HepG2 (cell line): ENCODE measurements at regions not wholly inside any gene's neighbourhood (a gene's known extent, or its start where the extent isn't known, plus 50 kb on each side); places are given as distances from the start of the nearest gene placed in this dataset.

Experiments
- ATAC-seq: fragments of 200-7000 bp; cut with Tn5 transposase; 3 replicates; pipeline ENCODE4 v1.9.1; 2020; ENCODE audit warnings: mild to moderate bottlenecking, moderate library complexity
- BruUV-seq: library from RNA; stranded (reverse); fragments of 400-500 nt; replicated peaks from 2 replicates; lab custom pipeline; 2021; lab: Mats Ljungman, UMichigan
- CTCF ChIA-PET: fragments of 300-600 bp; formaldehyde crosslinking; extraction: SDS; loops from one replicate; lab custom pipeline; 2021; ENCODE audit warnings: low total read pairs, inconsistent platforms, low intra/inter-chr PET ratio; lab: Yijun Ruan, JAX
- POLR2A ChIA-PET: fragments of 350-600 bp; sonication (Branson Sonifier 250); formaldehyde crosslinking; loops from one replicate; lab custom pipeline; 2020; ENCODE audit warnings: antibody characterized with exemption, inconsistent platforms; lab: Yijun Ruan, JAX
- DNase-seq: peaks from one replicate; pipeline ENCODE4 v3.0.0-alpha.2; 2015; ENCODE audit warnings: low spot score
- FAIRE-seq: peaks from 3 replicates; lab custom pipeline; 2011; peaks lifted over from hg19 to GRCh38; lab: Jason Lieb, UNC
- H2AFZ ChIP-seq: one replicate; pipeline ENCODE4 v1.6.1; 2011; ENCODE audit warnings: low read length, inconsistent platforms
- H3K27ac ChIP-seq: fragments of 300-600 bp; 3 replicates; pipeline ENCODE4 v1.8.0; 2011; ENCODE audit warnings: mixed run types, mild to moderate bottlenecking, mixed read lengths, low read length, inconsistent platforms; ENCODE audit not compliant: insufficient read depth; ENCODE audit errors: extremely low read length
- H3K27me3 ChIP-seq, 2 experiments: fragments of 200-600 bp in 1 of 2; 2 replicates in 1 of 2; 3 replicates in 1 of 2; pipeline versions ENCODE4 v1.6.0 to v1.8.0; 2011; ENCODE audit warnings: low read length in 2 of 2, mild to moderate bottlenecking in 2 of 2, moderate library complexity in 2 of 2, inconsistent platforms in 1 of 2; ENCODE audit not compliant: insufficient read depth in 2 of 2, control insufficient read depth in 1 of 2
- H3K36me3 ChIP-seq, 2 experiments: fragments of 200-600 bp in 1 of 2; replicated peaks in 1 of 2; 2 replicates in 1 of 2; 3 replicates in 1 of 2; pipeline versions ENCODE4 v1.5.1 to v1.8.0; 2011; ENCODE audit warnings: low read length in 2 of 2, inconsistent platforms in 1 of 2; ENCODE audit not compliant: insufficient read depth in 2 of 2, control insufficient read depth in 1 of 2
- H3K4me1 ChIP-seq: 2 replicates; pipeline ENCODE4 v1.5.1; 2012; ENCODE audit warnings: low read length, inconsistent platforms; ENCODE audit not compliant: insufficient read depth
- H3K4me2 ChIP-seq: 2 replicates; pipeline ENCODE4 v1.6.0; 2011; ENCODE audit warnings: low read depth, low read length, inconsistent platforms
- H3K4me3 ChIP-seq, 3 experiments: fragments of 200-600 bp in 1 of 3; sonication (generic), shearing (Covaris generic) in 1 of 3; replicated peaks in 1 of 3; 2 replicates each; pipeline ENCODE4 v1.5.1; 2011 to 2016; ENCODE audit warnings: low read length in 3 of 3, inconsistent platforms in 2 of 3, low read depth in 2 of 3, mild to moderate bottlenecking in 2 of 3, control low read depth in 1 of 3, mixed read lengths in 1 of 3; ENCODE audit not compliant: insufficient read depth in 1 of 3
- H3K79me2 ChIP-seq: one replicate; pipeline ENCODE4 v1.6.1; 2011; ENCODE audit warnings: low read length, inconsistent platforms; ENCODE audit not compliant: insufficient read depth
- H3K9ac ChIP-seq: 2 replicates; pipeline ENCODE4 v1.6.0; 2011; ENCODE audit warnings: mild to moderate bottlenecking, low read depth, low read length, inconsistent platforms; ENCODE audit not compliant: insufficient read depth
- H3K9me3 ChIP-seq: 2 replicates; pipeline ENCODE4 v1.5.1; 2012; ENCODE audit warnings: mild to moderate bottlenecking, low read length
- H4K20me1 ChIP-seq: 2 replicates; pipeline ENCODE4 v1.6.0; 2011; ENCODE audit warnings: inconsistent platforms, mild to moderate bottlenecking, low read length, moderate library complexity; ENCODE audit not compliant: insufficient read depth
- KDM5B ChIP-seq: sonication (generic); formaldehyde crosslinking; IDR thresholded peaks from 2 replicates; pipeline ENCODE4 v1.4.0; 2020; ENCODE audit warnings: missing genetic modification reagents, mild to moderate bottlenecking, borderline replicate concordance
- KMT2B ChIP-seq: IDR thresholded peaks from 2 replicates; pipeline ENCODE4 v1.6.1; 2016; ENCODE audit warnings: missing genetic modification reagents, missing compliant biosample characterization
- PAF1 ChIP-seq: IDR thresholded peaks from 2 replicates; pipeline ENCODE4 v1.6.1; 2016; ENCODE audit warnings: missing genetic modification reagents, missing compliant biosample characterization
- TCF12 ChIP-seq, 2 experiments: fragments of 450-650 bp in 1 of 2; sonication (generic) in 1 of 2; formaldehyde crosslinking in 1 of 2; IDR thresholded peaks; 2 replicates each; pipeline versions ENCODE4 v1.6.1 to v1.8.0; 2017 to 2022; ENCODE audit warnings: antibody characterized with exemption in 1 of 2, mild to moderate bottlenecking in 1 of 2, missing genetic modification reagents in 1 of 2, moderate library complexity in 1 of 2
- YEATS2 ChIP-seq: sonication (generic); formaldehyde crosslinking; IDR thresholded peaks from 2 replicates; pipeline ENCODE4 v1.4.0; 2020; ENCODE audit warnings: missing genetic modification reagents, borderline replicate concordance
- ZNF329 ChIP-seq: sonication (generic); formaldehyde crosslinking; IDR thresholded peaks from 2 replicates; pipeline ENCODE4 v1.9.0; 2021; ENCODE audit warnings: low read depth, mild to moderate bottlenecking, missing genetic modification reagents
- ZNF572 ChIP-seq: sonication (generic); formaldehyde crosslinking; IDR thresholded peaks from 2 replicates; pipeline ENCODE4 v1.5.1; 2020; ENCODE audit warnings: mild to moderate bottlenecking, missing genetic modification reagents
- ZNF660 ChIP-seq: sonication (generic); formaldehyde crosslinking; IDR thresholded peaks from 2 replicates; pipeline ENCODE4 v1.5.1; 2020; ENCODE audit warnings: mild to moderate bottlenecking, low read depth, missing genetic modification reagents, borderline replicate concordance
- WGBS: methylation state at CpG from one replicate; pipeline ENCODE4 v1.1.6; 2017; ENCODE audit warnings: low lambda C conversion rate; 5-methylcytosine and 5-hydroxymethylcytosine counted together
- in situ Hi-C: cut with HindIII; loops from 2 replicates; pipeline ENCODE4 v1.10.0; 2017; ENCODE audit warnings: low pct_unique_long_range_greater_than_20kb; ENCODE audit not compliant: extremely low pct_ligation_motif_present
- intact Hi-C: fragments of 100-400 bp; cut with micrococcal nuclease; formaldehyde crosslinking; loops from one replicate; pipeline ENCODE4 v1.10.0; 2022; ENCODE audit not compliant: unreplicated experiment
- TF ChIP-seq, protein P1 (sequence below): sonication (generic); formaldehyde crosslinking; IDR thresholded peaks from 2 replicates; pipeline ENCODE4 v1.5.0; 2020; ENCODE audit warnings: mild to moderate bottlenecking, missing genetic modification reagents, borderline replicate concordance
- TF ChIP-seq, protein P2 (sequence below): sonication (generic); IDR thresholded peaks from 2 replicates; pipeline ENCODE4 v1.6.1; 2016; ENCODE audit warnings: low read depth, borderline replicate concordance
- TF ChIP-seq, protein P3 (sequence below): sonication (generic); formaldehyde crosslinking; IDR thresholded peaks from 2 replicates; pipeline ENCODE4 v1.4.0; 2020; ENCODE audit warnings: low read depth, missing genetic modification reagents

DNA sequence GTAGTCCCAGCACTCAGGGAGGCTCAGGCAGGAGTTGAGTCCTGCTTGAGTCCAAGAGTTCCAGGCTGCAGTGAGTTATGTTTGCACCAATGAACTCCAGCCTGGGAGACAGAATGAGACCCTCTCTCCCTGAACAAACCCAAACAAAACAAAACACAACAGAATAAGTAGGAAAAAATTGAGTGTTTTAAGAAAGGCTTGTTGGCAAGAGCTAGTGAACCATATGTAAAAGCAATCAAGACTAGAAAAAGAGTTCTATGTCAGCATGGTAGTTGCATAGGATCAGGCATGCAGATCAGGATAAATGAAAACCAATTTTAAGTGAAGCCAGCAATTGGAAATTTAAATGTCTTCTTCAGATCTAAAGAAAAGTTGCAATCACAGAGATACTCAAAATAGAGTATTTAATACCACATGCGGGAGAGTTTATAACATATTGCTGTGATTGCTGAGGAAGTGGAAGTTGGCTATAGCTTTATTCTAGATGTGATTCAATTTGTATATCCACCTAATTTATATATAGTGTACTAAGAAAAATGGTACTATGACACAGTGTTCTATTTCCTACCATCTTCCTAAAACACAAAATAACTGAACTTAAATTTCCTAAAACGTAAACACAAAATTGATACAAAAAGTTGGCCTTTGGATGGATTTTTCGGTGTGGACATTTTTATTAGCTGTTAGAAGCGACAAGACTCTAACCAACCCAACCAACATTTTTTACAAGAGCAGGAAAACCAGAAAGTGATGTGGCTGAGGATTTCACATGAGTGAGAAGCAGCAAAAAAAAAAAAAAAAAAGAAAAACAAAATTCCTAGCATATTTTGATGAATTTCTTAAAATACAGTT, 101.9 kb upstream of the ROBO1 start:
- DNase-seq: no peak
- FAIRE-seq: no peak
- WGBS: 9% methylated on average over 4 of the region's 4 CpGs
- no peak for ATAC-seq
- intact Hi-C loops (no loop called here), in situ Hi-C loops (no loop called here)
- no peaks in the 10 kb centered on the region for H3K4me1 ChIP-seq
- ChIA-PET POLR2A (no interaction called here), CTCF (no interaction called here)
- no peak overlapping the region for H2AFZ ChIP-seq
- H3K4me2 ChIP-seq: no peak overlapping the region
- H4K20me1 ChIP-seq: no peaks in the 10 kb centered on the region
- no peaks in the 10 kb centered on the region for H3K27me3 ChIP-seq
- no peak overlapping the region for H3K9ac ChIP-seq
- no peaks in the 10 kb centered on the region for H3K36me3 ChIP-seq
- no peak overlapping the region for H3K4me3 ChIP-seq
- no peak overlapping the region for H3K27ac ChIP-seq
- H3K79me2 ChIP-seq: no peaks in the 10 kb centered on the region
- no TSS peak for BruUV-seq
- H3K9me3 ChIP-seq: no peaks in the 10 kb centered on the region
- no peak for TF ChIP-seq PAF1 (CRISPR knock-in tag)
- no peak for TF ChIP-seq ZNF660 (CRISPR knock-in tag)
- TF ChIP-seq, protein P1, sequence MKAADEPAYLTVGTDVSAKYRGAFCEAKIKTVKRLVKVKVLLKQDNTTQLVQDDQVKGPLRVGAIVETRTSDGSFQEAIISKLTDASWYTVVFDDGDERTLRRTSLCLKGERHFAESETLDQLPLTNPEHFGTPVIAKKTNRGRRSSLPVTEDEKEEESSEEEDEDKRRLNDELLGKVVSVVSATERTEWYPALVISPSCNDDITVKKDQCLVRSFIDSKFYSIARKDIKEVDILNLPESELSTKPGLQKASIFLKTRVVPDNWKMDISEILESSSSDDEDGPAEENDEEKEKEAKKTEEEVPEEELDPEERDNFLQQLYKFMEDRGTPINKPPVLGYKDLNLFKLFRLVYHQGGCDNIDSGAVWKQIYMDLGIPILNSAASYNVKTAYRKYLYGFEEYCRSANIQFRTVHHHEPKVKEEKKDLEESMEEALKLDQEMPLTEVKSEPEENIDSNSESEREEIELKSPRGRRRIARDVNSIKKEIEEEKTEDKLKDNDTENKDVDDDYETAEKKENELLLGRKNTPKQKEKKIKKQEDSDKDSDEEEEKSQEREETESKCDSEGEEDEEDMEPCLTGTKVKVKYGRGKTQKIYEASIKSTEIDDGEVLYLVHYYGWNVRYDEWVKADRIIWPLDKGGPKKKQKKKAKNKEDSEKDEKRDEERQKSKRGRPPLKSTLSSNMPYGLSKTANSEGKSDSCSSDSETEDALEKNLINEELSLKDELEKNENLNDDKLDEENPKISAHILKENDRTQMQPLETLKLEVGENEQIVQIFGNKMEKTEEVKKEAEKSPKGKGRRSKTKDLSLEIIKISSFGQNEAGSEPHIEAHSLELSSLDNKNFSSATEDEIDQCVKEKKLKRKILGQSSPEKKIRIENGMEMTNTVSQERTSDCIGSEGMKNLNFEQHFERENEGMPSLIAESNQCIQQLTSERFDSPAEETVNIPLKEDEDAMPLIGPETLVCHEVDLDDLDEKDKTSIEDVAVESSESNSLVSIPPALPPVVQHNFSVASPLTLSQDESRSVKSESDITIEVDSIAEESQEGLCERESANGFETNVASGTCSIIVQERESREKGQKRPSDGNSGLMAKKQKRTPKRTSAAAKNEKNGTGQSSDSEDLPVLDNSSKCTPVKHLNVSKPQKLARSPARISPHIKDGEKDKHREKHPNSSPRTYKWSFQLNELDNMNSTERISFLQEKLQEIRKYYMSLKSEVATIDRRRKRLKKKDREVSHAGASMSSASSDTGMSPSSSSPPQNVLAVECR (CRISPR knock-in tag): no peak
- TF ChIP-seq, protein P2, sequence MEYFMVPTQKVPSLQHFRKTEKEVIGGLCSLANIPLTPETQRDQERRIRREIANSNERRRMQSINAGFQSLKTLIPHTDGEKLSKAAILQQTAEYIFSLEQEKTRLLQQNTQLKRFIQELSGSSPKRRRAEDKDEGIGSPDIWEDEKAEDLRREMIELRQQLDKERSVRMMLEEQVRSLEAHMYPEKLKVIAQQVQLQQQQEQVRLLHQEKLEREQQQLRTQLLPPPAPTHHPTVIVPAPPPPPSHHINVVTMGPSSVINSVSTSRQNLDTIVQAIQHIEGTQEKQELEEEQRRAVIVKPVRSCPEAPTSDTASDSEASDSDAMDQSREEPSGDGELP: no peak
- no peak for TF ChIP-seq KDM5B (CRISPR knock-in tag)
- TF ChIP-seq, protein P3, sequence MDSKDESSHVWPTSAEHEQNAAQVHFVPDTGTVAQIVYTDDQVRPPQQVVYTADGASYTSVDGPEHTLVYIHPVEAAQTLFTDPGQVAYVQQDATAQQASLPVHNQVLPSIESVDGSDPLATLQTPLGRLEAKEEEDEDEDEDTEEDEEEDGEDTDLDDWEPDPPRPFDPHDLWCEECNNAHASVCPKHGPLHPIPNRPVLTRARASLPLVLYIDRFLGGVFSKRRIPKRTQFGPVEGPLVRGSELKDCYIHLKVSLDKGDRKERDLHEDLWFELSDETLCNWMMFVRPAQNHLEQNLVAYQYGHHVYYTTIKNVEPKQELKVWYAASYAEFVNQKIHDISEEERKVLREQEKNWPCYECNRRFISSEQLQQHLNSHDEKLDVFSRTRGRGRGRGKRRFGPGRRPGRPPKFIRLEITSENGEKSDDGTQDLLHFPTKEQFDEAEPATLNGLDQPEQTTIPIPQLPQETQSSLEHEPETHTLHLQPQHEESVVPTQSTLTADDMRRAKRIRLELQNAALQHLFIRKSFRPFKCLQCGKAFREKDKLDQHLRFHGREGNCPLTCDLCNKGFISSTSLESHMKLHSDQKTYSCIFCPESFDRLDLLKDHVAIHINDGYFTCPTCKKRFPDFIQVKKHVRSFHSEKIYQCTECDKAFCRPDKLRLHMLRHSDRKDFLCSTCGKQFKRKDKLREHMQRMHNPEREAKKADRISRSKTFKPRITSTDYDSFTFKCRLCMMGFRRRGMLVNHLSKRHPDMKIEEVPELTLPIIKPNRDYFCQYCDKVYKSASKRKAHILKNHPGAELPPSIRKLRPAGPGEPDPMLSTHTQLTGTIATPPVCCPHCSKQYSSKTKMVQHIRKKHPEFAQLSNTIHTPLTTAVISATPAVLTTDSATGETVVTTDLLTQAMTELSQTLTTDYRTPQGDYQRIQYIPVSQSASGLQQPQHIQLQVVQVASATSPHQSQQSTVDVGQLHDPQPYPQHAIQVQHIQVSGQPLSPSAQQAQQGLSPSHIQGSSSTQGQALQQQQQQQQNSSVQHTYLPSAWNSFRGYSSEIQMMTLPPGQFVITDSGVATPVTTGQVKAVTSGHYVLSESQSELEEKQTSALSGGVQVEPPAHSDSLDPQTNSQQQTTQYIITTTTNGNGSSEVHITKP (CRISPR knock-in tag): no peak
- TF ChIP-seq KMT2B (CRISPR knock-in tag): no peak
- TF ChIP-seq ZNF329: no peak
- TF ChIP-seq YEATS2 (CRISPR knock-in tag): no peak
- TF ChIP-seq ZNF572 (CRISPR knock-in tag): no peak
- no peak for TF ChIP-seq TCF12 (IDR thresholded peaks at IDR 0.05)
- TF ChIP-seq TCF12 (CRISPR knock-in tag; IDR thresholded peaks at IDR 0.05): no peak
